K562 (cell line): ENCODE measurements at regions not wholly inside any gene's neighbourhood (a gene's known extent, or its start where the extent isn't known, plus 50 kb on each side); places are given as distances from the start of the nearest gene placed in this dataset.

Experiments used
- BHLHE40 ChIP-seq: IDR thresholded peaks from 2 replicates; pipeline ENCODE4 v1.6.1; 2011; ENCODE audit warnings: low read length, improper control_type of control experiment
- OTX1 ChIP-seq: fragments of 450-650 bp; formaldehyde crosslinking; IDR thresholded peaks from 2 replicates; pipeline ENCODE4 v1.4.0; 2022; ENCODE audit warnings: mild to moderate bottlenecking
- PCBP1 ChIP-seq: fragments of 200-400 bp; formaldehyde crosslinking; IDR thresholded peaks from 2 replicates; pipeline ENCODE4 v1.6.1; 2018; ENCODE audit warnings: mild to moderate bottlenecking, low read depth, low read length; ENCODE audit not compliant: poor library complexity, severe bottlenecking
- POLR2G ChIP-seq: fragments of 200-400 bp; formaldehyde crosslinking; IDR thresholded peaks from 2 replicates; pipeline ENCODE4 v1.6.1; 2017; ENCODE audit warnings: low read depth, mild to moderate bottlenecking, antibody characterized with exemption, low read length, moderate library complexity
- RBM22 ChIP-seq: fragments of 200-400 bp; formaldehyde crosslinking; IDR thresholded peaks from 2 replicates; pipeline ENCODE4 v1.6.1; 2018; ENCODE audit warnings: low read length, low read depth; ENCODE audit not compliant: poor library complexity, severe bottlenecking
- SMAD2 ChIP-seq: fragments of 150-350 bp; IDR thresholded peaks from 2 replicates; pipeline ENCODE4 v1.6.1; 2014; ENCODE audit warnings: low read depth, mild to moderate bottlenecking, low read length
- TF ChIP-seq, protein P1 (sequence below): fragments of 250-450 bp; sonication (Bioruptor Pico); IDR thresholded peaks from 2 replicates; pipeline ENCODE4 v1.8.0; 2022; ENCODE audit warnings: inconsistent platforms, mild to moderate bottlenecking, moderate library complexity, borderline replicate concordance
- TF ChIP-seq, protein P2 (sequence below): fragments of 450-650 bp; IDR thresholded peaks from 2 replicates; pipeline ENCODE4 v1.6.1; 2016; ENCODE audit warnings: mild to moderate bottlenecking, moderate library complexity
- TF ChIP-seq, protein P3 (sequence below): fragments of 200-800 bp; sonication (Bioruptor generic); IDR thresholded peaks from 2 replicates; pipeline ENCODE4 v1.6.1; 2017; ENCODE audit warnings: missing genetic modification characterization, missing compliant biosample characterization

DNA sequence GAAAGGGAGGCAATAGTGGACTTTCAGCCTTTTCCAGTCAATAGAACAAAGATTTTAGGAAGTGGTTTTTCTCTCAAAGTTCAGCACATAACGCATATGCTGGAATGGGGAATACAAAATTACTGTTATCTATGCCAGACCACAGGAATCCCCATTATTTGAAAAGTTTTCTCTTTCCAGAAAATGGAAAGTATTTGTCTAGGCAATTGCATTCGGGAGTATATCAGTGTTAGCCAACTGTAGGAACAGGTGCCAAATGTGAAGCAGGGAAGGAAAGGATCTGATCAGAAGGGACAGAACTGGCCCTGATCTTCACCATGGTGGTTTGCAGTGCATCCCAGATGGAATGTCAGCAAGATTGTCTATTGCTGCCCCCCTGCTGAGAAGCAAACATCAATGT is 213.6 kb downstream of the CPE start (continued):
- TF ChIP-seq, protein P1, sequence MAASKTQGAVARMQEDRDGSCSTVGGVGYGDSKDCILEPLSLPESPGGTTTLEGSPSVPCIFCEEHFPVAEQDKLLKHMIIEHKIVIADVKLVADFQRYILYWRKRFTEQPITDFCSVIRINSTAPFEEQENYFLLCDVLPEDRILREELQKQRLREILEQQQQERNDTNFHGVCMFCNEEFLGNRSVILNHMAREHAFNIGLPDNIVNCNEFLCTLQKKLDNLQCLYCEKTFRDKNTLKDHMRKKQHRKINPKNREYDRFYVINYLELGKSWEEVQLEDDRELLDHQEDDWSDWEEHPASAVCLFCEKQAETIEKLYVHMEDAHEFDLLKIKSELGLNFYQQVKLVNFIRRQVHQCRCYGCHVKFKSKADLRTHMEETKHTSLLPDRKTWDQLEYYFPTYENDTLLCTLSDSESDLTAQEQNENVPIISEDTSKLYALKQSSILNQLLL (CRISPR knock-in tag): no peak
- TF ChIP-seq BHLHE40: no peak
- no peak for TF ChIP-seq OTX1 (CRISPR knock-in tag)
- TF ChIP-seq, protein P2, sequence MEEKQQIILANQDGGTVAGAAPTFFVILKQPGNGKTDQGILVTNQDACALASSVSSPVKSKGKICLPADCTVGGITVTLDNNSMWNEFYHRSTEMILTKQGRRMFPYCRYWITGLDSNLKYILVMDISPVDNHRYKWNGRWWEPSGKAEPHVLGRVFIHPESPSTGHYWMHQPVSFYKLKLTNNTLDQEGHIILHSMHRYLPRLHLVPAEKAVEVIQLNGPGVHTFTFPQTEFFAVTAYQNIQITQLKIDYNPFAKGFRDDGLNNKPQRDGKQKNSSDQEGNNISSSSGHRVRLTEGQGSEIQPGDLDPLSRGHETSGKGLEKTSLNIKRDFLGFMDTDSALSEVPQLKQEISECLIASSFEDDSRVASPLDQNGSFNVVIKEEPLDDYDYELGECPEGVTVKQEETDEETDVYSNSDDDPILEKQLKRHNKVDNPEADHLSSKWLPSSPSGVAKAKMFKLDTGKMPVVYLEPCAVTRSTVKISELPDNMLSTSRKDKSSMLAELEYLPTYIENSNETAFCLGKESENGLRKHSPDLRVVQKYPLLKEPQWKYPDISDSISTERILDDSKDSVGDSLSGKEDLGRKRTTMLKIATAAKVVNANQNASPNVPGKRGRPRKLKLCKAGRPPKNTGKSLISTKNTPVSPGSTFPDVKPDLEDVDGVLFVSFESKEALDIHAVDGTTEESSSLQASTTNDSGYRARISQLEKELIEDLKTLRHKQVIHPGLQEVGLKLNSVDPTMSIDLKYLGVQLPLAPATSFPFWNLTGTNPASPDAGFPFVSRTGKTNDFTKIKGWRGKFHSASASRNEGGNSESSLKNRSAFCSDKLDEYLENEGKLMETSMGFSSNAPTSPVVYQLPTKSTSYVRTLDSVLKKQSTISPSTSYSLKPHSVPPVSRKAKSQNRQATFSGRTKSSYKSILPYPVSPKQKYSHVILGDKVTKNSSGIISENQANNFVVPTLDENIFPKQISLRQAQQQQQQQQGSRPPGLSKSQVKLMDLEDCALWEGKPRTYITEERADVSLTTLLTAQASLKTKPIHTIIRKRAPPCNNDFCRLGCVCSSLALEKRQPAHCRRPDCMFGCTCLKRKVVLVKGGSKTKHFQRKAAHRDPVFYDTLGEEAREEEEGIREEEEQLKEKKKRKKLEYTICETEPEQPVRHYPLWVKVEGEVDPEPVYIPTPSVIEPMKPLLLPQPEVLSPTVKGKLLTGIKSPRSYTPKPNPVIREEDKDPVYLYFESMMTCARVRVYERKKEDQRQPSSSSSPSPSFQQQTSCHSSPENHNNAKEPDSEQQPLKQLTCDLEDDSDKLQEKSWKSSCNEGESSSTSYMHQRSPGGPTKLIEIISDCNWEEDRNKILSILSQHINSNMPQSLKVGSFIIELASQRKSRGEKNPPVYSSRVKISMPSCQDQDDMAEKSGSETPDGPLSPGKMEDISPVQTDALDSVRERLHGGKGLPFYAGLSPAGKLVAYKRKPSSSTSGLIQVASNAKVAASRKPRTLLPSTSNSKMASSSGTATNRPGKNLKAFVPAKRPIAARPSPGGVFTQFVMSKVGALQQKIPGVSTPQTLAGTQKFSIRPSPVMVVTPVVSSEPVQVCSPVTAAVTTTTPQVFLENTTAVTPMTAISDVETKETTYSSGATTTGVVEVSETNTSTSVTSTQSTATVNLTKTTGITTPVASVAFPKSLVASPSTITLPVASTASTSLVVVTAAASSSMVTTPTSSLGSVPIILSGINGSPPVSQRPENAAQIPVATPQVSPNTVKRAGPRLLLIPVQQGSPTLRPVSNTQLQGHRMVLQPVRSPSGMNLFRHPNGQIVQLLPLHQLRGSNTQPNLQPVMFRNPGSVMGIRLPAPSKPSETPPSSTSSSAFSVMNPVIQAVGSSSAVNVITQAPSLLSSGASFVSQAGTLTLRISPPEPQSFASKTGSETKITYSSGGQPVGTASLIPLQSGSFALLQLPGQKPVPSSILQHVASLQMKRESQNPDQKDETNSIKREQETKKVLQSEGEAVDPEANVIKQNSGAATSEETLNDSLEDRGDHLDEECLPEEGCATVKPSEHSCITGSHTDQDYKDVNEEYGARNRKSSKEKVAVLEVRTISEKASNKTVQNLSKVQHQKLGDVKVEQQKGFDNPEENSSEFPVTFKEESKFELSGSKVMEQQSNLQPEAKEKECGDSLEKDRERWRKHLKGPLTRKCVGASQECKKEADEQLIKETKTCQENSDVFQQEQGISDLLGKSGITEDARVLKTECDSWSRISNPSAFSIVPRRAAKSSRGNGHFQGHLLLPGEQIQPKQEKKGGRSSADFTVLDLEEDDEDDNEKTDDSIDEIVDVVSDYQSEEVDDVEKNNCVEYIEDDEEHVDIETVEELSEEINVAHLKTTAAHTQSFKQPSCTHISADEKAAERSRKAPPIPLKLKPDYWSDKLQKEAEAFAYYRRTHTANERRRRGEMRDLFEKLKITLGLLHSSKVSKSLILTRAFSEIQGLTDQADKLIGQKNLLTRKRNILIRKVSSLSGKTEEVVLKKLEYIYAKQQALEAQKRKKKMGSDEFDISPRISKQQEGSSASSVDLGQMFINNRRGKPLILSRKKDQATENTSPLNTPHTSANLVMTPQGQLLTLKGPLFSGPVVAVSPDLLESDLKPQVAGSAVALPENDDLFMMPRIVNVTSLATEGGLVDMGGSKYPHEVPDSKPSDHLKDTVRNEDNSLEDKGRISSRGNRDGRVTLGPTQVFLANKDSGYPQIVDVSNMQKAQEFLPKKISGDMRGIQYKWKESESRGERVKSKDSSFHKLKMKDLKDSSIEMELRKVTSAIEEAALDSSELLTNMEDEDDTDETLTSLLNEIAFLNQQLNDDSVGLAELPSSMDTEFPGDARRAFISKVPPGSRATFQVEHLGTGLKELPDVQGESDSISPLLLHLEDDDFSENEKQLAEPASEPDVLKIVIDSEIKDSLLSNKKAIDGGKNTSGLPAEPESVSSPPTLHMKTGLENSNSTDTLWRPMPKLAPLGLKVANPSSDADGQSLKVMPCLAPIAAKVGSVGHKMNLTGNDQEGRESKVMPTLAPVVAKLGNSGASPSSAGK: no peak
- TF ChIP-seq POLR2G: no peak
- TF ChIP-seq SMAD2: no peak
- TF ChIP-seq PCBP1: no peak
- TF ChIP-seq, protein P3, sequence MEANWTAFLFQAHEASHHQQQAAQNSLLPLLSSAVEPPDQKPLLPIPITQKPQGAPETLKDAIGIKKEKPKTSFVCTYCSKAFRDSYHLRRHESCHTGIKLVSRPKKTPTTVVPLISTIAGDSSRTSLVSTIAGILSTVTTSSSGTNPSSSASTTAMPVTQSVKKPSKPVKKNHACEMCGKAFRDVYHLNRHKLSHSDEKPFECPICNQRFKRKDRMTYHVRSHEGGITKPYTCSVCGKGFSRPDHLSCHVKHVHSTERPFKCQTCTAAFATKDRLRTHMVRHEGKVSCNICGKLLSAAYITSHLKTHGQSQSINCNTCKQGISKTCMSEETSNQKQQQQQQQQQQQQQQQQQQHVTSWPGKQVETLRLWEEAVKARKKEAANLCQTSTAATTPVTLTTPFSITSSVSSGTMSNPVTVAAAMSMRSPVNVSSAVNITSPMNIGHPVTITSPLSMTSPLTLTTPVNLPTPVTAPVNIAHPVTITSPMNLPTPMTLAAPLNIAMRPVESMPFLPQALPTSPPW (CRISPR knock-in tag): no peak
- no peak for TF ChIP-seq RBM22
- TF ChIP-seq, all 486 proteins: peak for 0
